UCSD-AML1 (cell line): ENCODE measurements at regions not wholly inside any gene's neighbourhood (a gene's known extent, or its start where the extent isn't known, plus 50 kb on each side); places are given as distances from the start of the nearest gene placed in this dataset.

Experiments
- DNase-seq: peaks from one replicate; lab custom pipeline; 2025; ENCODE audit not compliant: unreplicated experiment; lab: John Stamatoyannopoulos, UW

- no peak for DNase-seq
Observed at GRCh38 chr13:44627441-44627840, 51.3 kb upstream of the TSC22D1 start.

GRCh38 chr13:44626176-44626575, 50.0 kb upstream of the TSC22D1 start:
- DNase-seq: no peak
